Panc1 (cell line): ENCODE measurements at regions not wholly inside any gene's neighbourhood (a gene's known extent, or its start where the extent isn't known, plus 50 kb on each side); places are given as distances from the start of the nearest gene placed in this dataset.

Source experiments
- ATAC-seq: fragments of 200-7000 bp; cut with Tn5 transposase; 2 replicates; pipeline ENCODE4 v1.9.1; 2020; ENCODE audit warnings: mild to moderate bottlenecking, moderate library complexity
- BruUV-seq: library from RNA; stranded (reverse); fragments of 400-500 nt; replicated peaks from 2 replicates; lab custom pipeline; 2021; lab: Mats Ljungman, UMichigan
- CTCF ChIA-PET: fragments of 300-600 bp; sonication (Branson Sonifier 250); formaldehyde crosslinking; loops from one replicate; lab custom pipeline; 2022; ENCODE audit warnings: antibody characterized with exemption; lab: Charles Lee
- POLR2A ChIA-PET: fragments of 300-600 bp; sonication (Branson Sonifier 250); formaldehyde crosslinking; loops from one replicate; lab custom pipeline; 2022; ENCODE audit warnings: antibody characterized with exemption; lab: Charles Lee
- DNase-seq: peaks from one replicate; pipeline ENCODE4 v3.0.0-alpha.2; 2010; ENCODE audit warnings: low read depth, low spot score
- H3K27ac ChIP-seq: 2 replicates; pipeline ENCODE4 v1.5.1; 2011; ENCODE audit warnings: mild to moderate bottlenecking, low read length, inconsistent platforms
- H3K27me3 ChIP-seq: fragments of 200-500 bp; sonication (Bioruptor generic); 2 replicates; pipeline ENCODE4 v1.6.0; 2014; ENCODE audit warnings: low read length, inconsistent platforms; ENCODE audit not compliant: control insufficient read depth, insufficient read depth
- H3K36me3 ChIP-seq: fragments of 200-500 bp; sonication (Bioruptor generic); 2 replicates; pipeline ENCODE4 v1.5.1; 2014; ENCODE audit warnings: inconsistent platforms, mild to moderate bottlenecking, low read length, moderate library complexity; ENCODE audit not compliant: control insufficient read depth, insufficient read depth
- H3K4me1 ChIP-seq: 2 replicates; pipeline ENCODE4 v1.5.1; 2011; ENCODE audit warnings: inconsistent platforms, mild to moderate bottlenecking, low read length, moderate library complexity; ENCODE audit not compliant: control insufficient read depth, insufficient read depth
- H3K4me3 ChIP-seq, 2 experiments: 2 replicates each; pipeline ENCODE4 v1.5.1; 2011 to 2012; ENCODE audit warnings: low read depth in 2 of 2, low read length in 2 of 2, mild to moderate bottlenecking in 2 of 2, inconsistent platforms in 1 of 2, moderate library complexity in 1 of 2
- H3K9me3 ChIP-seq: fragments of 200-500 bp; sonication (Bioruptor generic); 2 replicates; pipeline ENCODE4 v1.5.1; 2014; ENCODE audit warnings: low read depth, mild to moderate bottlenecking, inconsistent platforms, low read length, moderate library complexity; ENCODE audit not compliant: control insufficient read depth, insufficient read depth
- POLR2AphosphoS5 ChIP-seq: IDR thresholded peaks from 2 replicates; pipeline ENCODE4 v1.6.1; 2012; ENCODE audit warnings: mild to moderate bottlenecking, low read depth, low read length, moderate library complexity
- REST ChIP-seq, 2 experiments: IDR thresholded peaks; 2 replicates each; pipeline ENCODE4 v1.6.1; 2011 to 2012; ENCODE audit warnings: low read depth in 2 of 2, control low read depth in 1 of 2, low read length in 1 of 2, mild to moderate bottlenecking in 1 of 2, moderate library complexity in 1 of 2; ENCODE audit not compliant: insufficient read depth in 1 of 2
- SIN3A ChIP-seq: IDR thresholded peaks from 2 replicates; pipeline ENCODE4 v1.6.1; 2012; ENCODE audit warnings: low read depth, mild to moderate bottlenecking, low read length, moderate library complexity, borderline replicate concordance; ENCODE audit not compliant: insufficient read depth
- TCF7L2 ChIP-seq: IDR thresholded peaks from 2 replicates; pipeline ENCODE4 v1.6.1; 2011; ENCODE audit warnings: mild to moderate bottlenecking, low read depth, low read length, inconsistent platforms
- in situ Hi-C: cut with HindIII; loops from 2 replicates; pipeline ENCODE4 v1.10.0; 2016; ENCODE audit warnings: low sequenced_read_pairs, low pct_unique_long_range_greater_than_20kb
- intact Hi-C: fragments of 100-400 bp; cut with micrococcal nuclease; formaldehyde crosslinking; loops from one replicate; pipeline ENCODE4 v1.10.0; 2022; ENCODE audit not compliant: unreplicated experiment
- TF ChIP-seq, protein P1 (sequence below): fragments of 450-650 bp; IDR thresholded peaks from 2 replicates; pipeline ENCODE4 v1.5.1; 2017; ENCODE audit warnings: mild to moderate bottlenecking

GRCh38 chr1:98371764-98372163 is 289.8 kb upstream of the SNX7 start:
- H3K36me3 ChIP-seq = no peaks in the 10 kb centered on the region
- ChIA-PET CTCF (no interaction called here), POLR2A (no interaction called here)
- TF ChIP-seq TCF7L2 (no peak), REST (IDR thresholded peaks at IDR 0.05; ENCODE audit: insufficient read depth in 1 of 2, low read depth in 2 of 2, low read length in 1 of 2) (no peak), SIN3A (no peak), POLR2AphosphoS5 (no peak)
- TF ChIP-seq, protein P1, sequence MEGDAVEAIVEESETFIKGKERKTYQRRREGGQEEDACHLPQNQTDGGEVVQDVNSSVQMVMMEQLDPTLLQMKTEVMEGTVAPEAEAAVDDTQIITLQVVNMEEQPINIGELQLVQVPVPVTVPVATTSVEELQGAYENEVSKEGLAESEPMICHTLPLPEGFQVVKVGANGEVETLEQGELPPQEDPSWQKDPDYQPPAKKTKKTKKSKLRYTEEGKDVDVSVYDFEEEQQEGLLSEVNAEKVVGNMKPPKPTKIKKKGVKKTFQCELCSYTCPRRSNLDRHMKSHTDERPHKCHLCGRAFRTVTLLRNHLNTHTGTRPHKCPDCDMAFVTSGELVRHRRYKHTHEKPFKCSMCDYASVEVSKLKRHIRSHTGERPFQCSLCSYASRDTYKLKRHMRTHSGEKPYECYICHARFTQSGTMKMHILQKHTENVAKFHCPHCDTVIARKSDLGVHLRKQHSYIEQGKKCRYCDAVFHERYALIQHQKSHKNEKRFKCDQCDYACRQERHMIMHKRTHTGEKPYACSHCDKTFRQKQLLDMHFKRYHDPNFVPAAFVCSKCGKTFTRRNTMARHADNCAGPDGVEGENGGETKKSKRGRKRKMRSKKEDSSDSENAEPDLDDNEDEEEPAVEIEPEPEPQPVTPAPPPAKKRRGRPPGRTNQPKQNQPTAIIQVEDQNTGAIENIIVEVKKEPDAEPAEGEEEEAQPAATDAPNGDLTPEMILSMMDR = no peak
- no peaks in the 10 kb centered on the region for H3K27me3 ChIP-seq
- intact Hi-C loops = no loop called here
- DNase-seq = no peak
- H3K4me1 ChIP-seq = no peaks in the 10 kb centered on the region
- no TSS peak for BruUV-seq
- H3K27ac ChIP-seq = no peak overlapping the region
- no peaks in the 10 kb centered on the region for H3K9me3 ChIP-seq
- no peak overlapping the region for H3K4me3 ChIP-seq
- in situ Hi-C loops = no loop called here
- ATAC-seq = no peak

GRCh38 chr1:98369463-98369862 is 292.1 kb upstream of the SNX7 start:
- CTCF ChIA-PET = interaction anchor here (0.7 kb wide), 1 partner anchor 336 kb away, joined by 6 read pairs; no protein-coding TSS in a partner anchor
- Histone ChIP-seq H3K36me3 (no peaks in the 10 kb centered on the region), H3K9me3 (no peaks in the 10 kb centered on the region), H3K27ac (no peak overlapping the region), H3K4me3 (no peak overlapping the region), H3K4me1 (no peaks in the 10 kb centered on the region), H3K27me3 (no peaks in the 10 kb centered on the region)
- POLR2A ChIA-PET = no interaction called here
- ATAC-seq (no peak), DNase-seq (no peak)
- no TSS peak for BruUV-seq
- intact Hi-C loops (no loop called here), in situ Hi-C loops (no loop called here)
- no peak for TF ChIP-seq REST (IDR thresholded peaks at IDR 0.05; ENCODE audit: insufficient read depth in 1 of 2, low read depth in 2 of 2, low read length in 1 of 2)
- TF ChIP-seq, protein P1 = no peak
